Sigmoid colon (tissue), 4 donors: ENCODE measurements at regions not wholly inside any gene's neighbourhood (a gene's known extent, or its start where the extent isn't known, plus 50 kb on each side); places are given as distances from the start of the nearest gene placed in this dataset.

Experiments used
- CTCF ChIP-seq, 4 experiments: fragments of 450-650 bp in 3 of 4; fragments of 200-600 bp in 1 of 4; IDR thresholded peaks; one replicate each; pipeline ENCODE4 v1.5.1; 2016 to 2019; ENCODE audit warnings: antibody characterized with exemption in 4 of 4, mild to moderate bottlenecking in 3 of 4, moderate library complexity in 2 of 4
- EP300 ChIP-seq, 4 donors: sonication (generic); formaldehyde crosslinking; IDR thresholded peaks; one replicate each; pipeline ENCODE4 v1.6.1; 2017; ENCODE audit warnings: antibody characterized with exemption in 4 of 4
- POLR2AphosphoS5 ChIP-seq, 4 donors: sonication (generic); formaldehyde crosslinking; IDR thresholded peaks; one replicate each; pipeline ENCODE4 v1.6.1; 2017; ENCODE audit warnings: antibody characterized with exemption in 4 of 4

- TF ChIP-seq CTCF (IDR thresholded peaks at IDR 0.05) (no peak), POLR2AphosphoS5 (IDR thresholded peaks at IDR 0.05) (no peak), EP300 (IDR thresholded peaks at IDR 0.05) (no peak)
Observed at GRCh38 chr11:34754171-34754823, 133.4 kb downstream of the EHF start.
